HepG2 (cell line): ENCODE measurements at regions not wholly inside any gene's neighbourhood (a gene's known extent, or its start where the extent isn't known, plus 50 kb on each side); places are given as distances from the start of the nearest gene placed in this dataset.
"Not testable (repeated sequence)": the region's sequence is repeated elsewhere in the genome, so short reads cannot be mapped to it uniquely, and the experiment has no call there.

Source experiments
- ATAC-seq: fragments of 200-7000 bp; cut with Tn5 transposase; 3 replicates; pipeline ENCODE4 v1.9.1; 2020; ENCODE audit warnings: mild to moderate bottlenecking, moderate library complexity
- BruUV-seq: library from RNA; stranded (reverse); fragments of 400-500 nt; replicated peaks from 2 replicates; lab custom pipeline; 2021; lab: Mats Ljungman, UMichigan
- CTCF ChIA-PET: fragments of 300-600 bp; formaldehyde crosslinking; extraction: SDS; loops from one replicate; lab custom pipeline; 2021; ENCODE audit warnings: low total read pairs, inconsistent platforms, low intra/inter-chr PET ratio; lab: Yijun Ruan, JAX
- POLR2A ChIA-PET: fragments of 350-600 bp; sonication (Branson Sonifier 250); formaldehyde crosslinking; loops from one replicate; lab custom pipeline; 2020; ENCODE audit warnings: antibody characterized with exemption, inconsistent platforms; lab: Yijun Ruan, JAX
- DNase-seq: peaks from one replicate; pipeline ENCODE4 v3.0.0-alpha.2; 2015; ENCODE audit warnings: low spot score
- FAIRE-seq: peaks from 3 replicates; lab custom pipeline; 2011; peaks lifted over from hg19 to GRCh38; lab: Jason Lieb, UNC
- H2AFZ ChIP-seq: one replicate; pipeline ENCODE4 v1.6.1; 2011; ENCODE audit warnings: low read length, inconsistent platforms
- H3K27ac ChIP-seq: fragments of 300-600 bp; 3 replicates; pipeline ENCODE4 v1.8.0; 2011; ENCODE audit warnings: mixed run types, mild to moderate bottlenecking, mixed read lengths, low read length, inconsistent platforms; ENCODE audit not compliant: insufficient read depth; ENCODE audit errors: extremely low read length
- H3K27me3 ChIP-seq, 2 experiments: fragments of 200-600 bp in 1 of 2; 2 replicates in 1 of 2; 3 replicates in 1 of 2; pipeline versions ENCODE4 v1.6.0 to v1.8.0; 2011; ENCODE audit warnings: low read length in 2 of 2, mild to moderate bottlenecking in 2 of 2, moderate library complexity in 2 of 2, inconsistent platforms in 1 of 2; ENCODE audit not compliant: insufficient read depth in 2 of 2, control insufficient read depth in 1 of 2
- H3K36me3 ChIP-seq, 2 experiments: fragments of 200-600 bp in 1 of 2; replicated peaks in 1 of 2; 2 replicates in 1 of 2; 3 replicates in 1 of 2; pipeline versions ENCODE4 v1.5.1 to v1.8.0; 2011; ENCODE audit warnings: low read length in 2 of 2, inconsistent platforms in 1 of 2; ENCODE audit not compliant: insufficient read depth in 2 of 2, control insufficient read depth in 1 of 2
- H3K4me1 ChIP-seq: 2 replicates; pipeline ENCODE4 v1.5.1; 2012; ENCODE audit warnings: low read length, inconsistent platforms; ENCODE audit not compliant: insufficient read depth
- H3K4me2 ChIP-seq: 2 replicates; pipeline ENCODE4 v1.6.0; 2011; ENCODE audit warnings: low read depth, low read length, inconsistent platforms
- H3K4me3 ChIP-seq, 3 experiments: fragments of 200-600 bp in 1 of 3; sonication (generic), shearing (Covaris generic) in 1 of 3; replicated peaks in 1 of 3; 2 replicates each; pipeline ENCODE4 v1.5.1; 2011 to 2016; ENCODE audit warnings: low read length in 3 of 3, inconsistent platforms in 2 of 3, low read depth in 2 of 3, mild to moderate bottlenecking in 2 of 3, control low read depth in 1 of 3, mixed read lengths in 1 of 3; ENCODE audit not compliant: insufficient read depth in 1 of 3
- H3K79me2 ChIP-seq: one replicate; pipeline ENCODE4 v1.6.1; 2011; ENCODE audit warnings: low read length, inconsistent platforms; ENCODE audit not compliant: insufficient read depth
- H3K9ac ChIP-seq: 2 replicates; pipeline ENCODE4 v1.6.0; 2011; ENCODE audit warnings: mild to moderate bottlenecking, low read depth, low read length, inconsistent platforms; ENCODE audit not compliant: insufficient read depth
- H3K9me3 ChIP-seq: 2 replicates; pipeline ENCODE4 v1.5.1; 2012; ENCODE audit warnings: mild to moderate bottlenecking, low read length
- H4K20me1 ChIP-seq: 2 replicates; pipeline ENCODE4 v1.6.0; 2011; ENCODE audit warnings: inconsistent platforms, mild to moderate bottlenecking, low read length, moderate library complexity; ENCODE audit not compliant: insufficient read depth
- CBX2 ChIP-seq, 2 experiments: fragments of 200-600 bp in 1 of 2; sonication (generic); formaldehyde crosslinking in 1 of 2; IDR thresholded peaks; 2 replicates each; pipeline versions ENCODE4 v1.7.0 to v1.8.1; 2018 to 2022; ENCODE audit warnings: low read depth in 2 of 2, low read length in 1 of 2, mild to moderate bottlenecking in 1 of 2, missing genetic modification reagents in 1 of 2
- EHMT2 ChIP-seq: fragments of 200-600 bp; sonication (generic); IDR thresholded peaks from 2 replicates; pipeline ENCODE4 v1.7.0; 2017; ENCODE audit warnings: antibody characterized with exemption, low read depth, low read length, borderline replicate concordance
- HOXA5 ChIP-seq: sonication (generic); formaldehyde crosslinking; IDR thresholded peaks from 2 replicates; pipeline ENCODE4 v1.4.0; 2020; ENCODE audit warnings: missing genetic modification reagents
- ZNF234 ChIP-seq: sonication (generic); formaldehyde crosslinking; conservative IDR thresholded peaks from 2 replicates; pipeline ENCODE4 v1.5.1; 2020; ENCODE audit warnings: mild to moderate bottlenecking, missing genetic modification reagents
- ZNF260 ChIP-seq: sonication (generic); formaldehyde crosslinking; IDR thresholded peaks from 2 replicates; pipeline ENCODE4 v1.4.0; 2020; ENCODE audit warnings: missing genetic modification reagents, low read depth, mild to moderate bottlenecking, borderline replicate concordance
- ZNF446 ChIP-seq: sonication (generic); formaldehyde crosslinking; IDR thresholded peaks from 2 replicates; pipeline ENCODE4 v1.5.0; 2020; ENCODE audit warnings: mild to moderate bottlenecking, missing genetic modification reagents
- ZNF772 ChIP-seq: sonication (generic); formaldehyde crosslinking; IDR thresholded peaks from 2 replicates; pipeline ENCODE4 v1.5.0; 2020; ENCODE audit warnings: mild to moderate bottlenecking, missing genetic modification reagents
- ZNF816 ChIP-seq: sonication (generic); formaldehyde crosslinking; IDR thresholded peaks from 2 replicates; pipeline ENCODE4 v1.8.0; 2022; ENCODE audit warnings: missing genetic modification reagents, mild to moderate bottlenecking, borderline replicate concordance
- ZNF83 ChIP-seq: sonication (generic); formaldehyde crosslinking; IDR thresholded peaks from 2 replicates; pipeline ENCODE4 v1.4.0; 2020; ENCODE audit warnings: missing genetic modification reagents, mild to moderate bottlenecking, borderline replicate concordance
- ZNF850 ChIP-seq: sonication (generic); formaldehyde crosslinking; conservative IDR thresholded peaks from 2 replicates; pipeline ENCODE4 v1.9.0; 2021; ENCODE audit warnings: mild to moderate bottlenecking, missing genetic modification reagents
- WGBS: methylation state at CpG from one replicate; pipeline ENCODE4 v1.1.6; 2017; ENCODE audit warnings: low lambda C conversion rate; 5-methylcytosine and 5-hydroxymethylcytosine counted together
- in situ Hi-C: cut with HindIII; loops from 2 replicates; pipeline ENCODE4 v1.10.0; 2017; ENCODE audit warnings: low pct_unique_long_range_greater_than_20kb; ENCODE audit not compliant: extremely low pct_ligation_motif_present
- intact Hi-C: fragments of 100-400 bp; cut with micrococcal nuclease; formaldehyde crosslinking; loops from one replicate; pipeline ENCODE4 v1.10.0; 2022; ENCODE audit not compliant: unreplicated experiment
- TF ChIP-seq, protein P1 (sequence below): sonication (generic); formaldehyde crosslinking; IDR thresholded peaks from 2 replicates; pipeline ENCODE4 v1.5.1; 2020; ENCODE audit warnings: mild to moderate bottlenecking, missing genetic modification reagents, borderline replicate concordance
- TF ChIP-seq, protein P2 (sequence below): sonication (generic); formaldehyde crosslinking; IDR thresholded peaks from 2 replicates; pipeline ENCODE4 v1.9.0; 2021; ENCODE audit warnings: missing genetic modification reagents, borderline replicate concordance
- TF ChIP-seq, protein P3 (sequence below): sonication (generic); formaldehyde crosslinking; IDR thresholded peaks from 2 replicates; pipeline ENCODE4 v1.5.1; 2020; ENCODE audit warnings: missing genetic modification reagents, mild to moderate bottlenecking, borderline replicate concordance

DNA sequence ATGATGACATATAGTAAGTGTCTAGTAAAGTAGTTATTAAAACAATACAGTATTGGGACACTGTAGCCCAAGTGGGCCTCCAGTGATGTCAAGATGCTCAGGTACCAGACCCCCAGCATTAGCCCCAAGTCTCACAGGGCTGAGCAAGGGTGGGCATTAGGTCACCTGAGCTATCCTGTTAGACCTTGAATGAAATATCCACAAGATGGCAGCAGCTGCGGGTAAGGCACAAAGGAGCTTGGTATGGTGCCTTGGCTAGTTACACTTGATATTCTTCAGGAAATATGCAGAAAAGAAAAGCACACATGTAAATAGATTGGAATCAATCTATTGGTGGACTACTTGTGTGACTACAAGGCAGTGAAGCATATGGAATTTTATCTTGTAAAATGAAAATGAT, 701.8 kb upstream of the ADGRB3 start (continued):
- TF ChIP-seq, protein P1, sequence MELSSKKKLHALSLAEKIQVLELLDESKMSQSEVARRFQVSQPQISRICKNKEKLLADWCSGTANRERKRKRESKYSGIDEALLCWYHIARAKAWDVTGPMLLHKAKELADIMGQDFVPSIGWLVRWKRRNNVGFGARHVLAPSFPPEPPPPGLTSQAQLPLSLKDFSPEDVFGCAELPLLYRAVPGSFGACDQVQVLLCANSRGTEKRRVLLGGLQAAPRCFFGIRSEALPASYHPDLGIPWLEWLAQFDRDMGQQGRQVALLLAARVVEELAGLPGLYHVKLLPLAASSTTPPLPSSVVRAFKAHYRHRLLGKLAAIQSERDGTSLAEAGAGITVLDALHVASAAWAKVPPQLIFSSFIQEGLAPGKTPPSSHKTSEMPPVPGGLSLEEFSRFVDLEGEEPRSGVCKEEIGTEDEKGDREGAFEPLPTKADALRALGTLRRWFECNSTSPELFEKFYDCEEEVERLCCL = no peak
- no peak for TF ChIP-seq EHMT2
- no peak for TF ChIP-seq ZNF83 (CRISPR knock-in tag)
- TF ChIP-seq ZNF446 (CRISPR knock-in tag) = no peak
- TF ChIP-seq ZNF772 (CRISPR knock-in tag) = no peak
- no peak for TF ChIP-seq ZNF816 (CRISPR knock-in tag)
- no peak for TF ChIP-seq CBX2 (IDR thresholded peaks at IDR 0.05; ENCODE audit: low read depth, low read length)
- no peak for TF ChIP-seq CBX2 (CRISPR knock-in tag; IDR thresholded peaks at IDR 0.05; ENCODE audit: low read depth)
- no peak for TF ChIP-seq ZNF234 (CRISPR knock-in tag)
- TF ChIP-seq, protein P2, sequence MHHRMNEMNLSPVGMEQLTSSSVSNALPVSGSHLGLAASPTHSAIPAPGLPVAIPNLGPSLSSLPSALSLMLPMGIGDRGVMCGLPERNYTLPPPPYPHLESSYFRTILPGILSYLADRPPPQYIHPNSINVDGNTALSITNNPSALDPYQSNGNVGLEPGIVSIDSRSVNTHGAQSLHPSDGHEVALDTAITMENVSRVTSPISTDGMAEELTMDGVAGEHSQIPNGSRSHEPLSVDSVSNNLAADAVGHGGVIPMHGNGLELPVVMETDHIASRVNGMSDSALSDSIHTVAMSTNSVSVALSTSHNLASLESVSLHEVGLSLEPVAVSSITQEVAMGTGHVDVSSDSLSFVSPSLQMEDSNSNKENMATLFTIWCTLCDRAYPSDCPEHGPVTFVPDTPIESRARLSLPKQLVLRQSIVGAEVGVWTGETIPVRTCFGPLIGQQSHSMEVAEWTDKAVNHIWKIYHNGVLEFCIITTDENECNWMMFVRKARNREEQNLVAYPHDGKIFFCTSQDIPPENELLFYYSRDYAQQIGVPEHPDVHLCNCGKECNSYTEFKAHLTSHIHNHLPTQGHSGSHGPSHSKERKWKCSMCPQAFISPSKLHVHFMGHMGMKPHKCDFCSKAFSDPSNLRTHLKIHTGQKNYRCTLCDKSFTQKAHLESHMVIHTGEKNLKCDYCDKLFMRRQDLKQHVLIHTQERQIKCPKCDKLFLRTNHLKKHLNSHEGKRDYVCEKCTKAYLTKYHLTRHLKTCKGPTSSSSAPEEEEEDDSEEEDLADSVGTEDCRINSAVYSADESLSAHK (CRISPR knock-in tag) = no peak
- no peak for TF ChIP-seq ZNF850 (CRISPR knock-in tag)
- no peak for TF ChIP-seq ZNF260 (CRISPR knock-in tag)
- TF ChIP-seq HOXA5 (CRISPR knock-in tag) = no peak
- TF ChIP-seq, protein P3, sequence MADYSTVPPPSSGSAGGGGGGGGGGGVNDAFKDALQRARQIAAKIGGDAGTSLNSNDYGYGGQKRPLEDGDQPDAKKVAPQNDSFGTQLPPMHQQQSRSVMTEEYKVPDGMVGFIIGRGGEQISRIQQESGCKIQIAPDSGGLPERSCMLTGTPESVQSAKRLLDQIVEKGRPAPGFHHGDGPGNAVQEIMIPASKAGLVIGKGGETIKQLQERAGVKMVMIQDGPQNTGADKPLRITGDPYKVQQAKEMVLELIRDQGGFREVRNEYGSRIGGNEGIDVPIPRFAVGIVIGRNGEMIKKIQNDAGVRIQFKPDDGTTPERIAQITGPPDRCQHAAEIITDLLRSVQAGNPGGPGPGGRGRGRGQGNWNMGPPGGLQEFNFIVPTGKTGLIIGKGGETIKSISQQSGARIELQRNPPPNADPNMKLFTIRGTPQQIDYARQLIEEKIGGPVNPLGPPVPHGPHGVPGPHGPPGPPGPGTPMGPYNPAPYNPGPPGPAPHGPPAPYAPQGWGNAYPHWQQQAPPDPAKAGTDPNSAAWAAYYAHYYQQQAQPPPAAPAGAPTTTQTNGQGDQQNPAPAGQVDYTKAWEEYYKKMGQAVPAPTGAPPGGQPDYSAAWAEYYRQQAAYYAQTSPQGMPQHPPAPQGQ (CRISPR knock-in tag) = no peak

DNA sequence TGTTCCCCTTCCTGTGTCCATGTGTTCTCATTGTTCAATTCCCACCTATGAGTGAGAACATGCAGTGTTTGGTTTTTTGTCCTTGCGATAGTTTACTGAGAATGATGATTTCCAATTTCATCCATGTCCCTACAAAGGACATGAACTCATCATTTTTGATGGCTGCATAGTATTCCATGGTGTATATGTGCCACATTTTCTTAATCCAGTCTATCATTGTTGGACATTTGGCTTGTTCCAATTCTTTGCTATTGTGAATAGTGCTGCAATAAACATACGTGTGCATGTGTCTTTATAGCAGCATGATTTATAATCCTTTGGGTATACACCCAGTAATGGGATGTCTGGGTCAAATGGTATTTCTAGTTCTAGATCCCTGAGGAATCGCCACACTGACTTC, 712.5 kb upstream of the ADGRB3 start:
- H3K27ac ChIP-seq, H3K79me2 ChIP-seq, H3K4me2 ChIP-seq, BruUV-seq, intact Hi-C loops, CTCF ChIA-PET, in situ Hi-C loops, H2AFZ ChIP-seq, DNase-seq, H3K4me1 ChIP-seq, H3K27me3 ChIP-seq, H4K20me1 ChIP-seq, H3K4me3 ChIP-seq, ATAC-seq, H3K9me3 ChIP-seq, FAIRE-seq, H3K36me3 ChIP-seq, POLR2A ChIA-PET, H3K9ac ChIP-seq: not testable (repeated sequence)
- 58% methylated on average over 3 of the region's 3 CpGs for WGBS
